ENCODE measurements at regions not wholly inside any gene's neighbourhood (a gene's known extent, or its start where the extent isn't known, plus 50 kb on each side); places are given as distances from the start of the nearest gene placed in this dataset.
A peak's percentile ranks its signal among the peaks of the same experiment; 100 is the strongest.

DNA sequence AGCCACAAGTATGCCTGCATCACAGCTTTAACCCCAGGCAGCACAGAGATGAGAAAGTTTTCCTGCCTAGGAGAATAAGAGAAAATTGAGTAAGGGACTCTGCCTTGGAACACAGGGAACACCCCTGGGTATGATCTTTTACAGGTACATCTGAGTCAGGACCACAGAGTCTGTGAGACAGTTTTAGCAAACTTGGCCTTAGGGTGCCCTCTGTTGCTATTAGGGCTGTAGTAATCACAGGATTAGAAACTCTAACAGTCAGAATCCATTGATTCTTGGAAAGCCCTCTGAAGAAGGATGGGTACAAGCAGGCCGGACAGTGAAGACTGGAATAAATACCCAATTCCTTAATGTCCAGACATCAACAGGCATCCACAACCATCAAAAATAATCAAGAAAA is 989.5 kb upstream of the CDH9 start:
- Histone ChIP-seq H3K4me2 (ENCODE audit: low read depth, low read length, poor library complexity, severe bottlenecking) (no peak overlapping the region), H3K9ac (ENCODE audit: low read length) (no peak overlapping the region), H3K4me3 (ENCODE audit: low read length) (no peak overlapping the region), H3K79me2 (ENCODE audit: low read length) (no peaks in the 10 kb centered on the region), H3K9me3 (ENCODE audit: low read length) (peaks cover 24% of the 10 kb centered on the region), H3K36me3 (ENCODE audit: insufficient read depth, low read length) (no peaks in the 10 kb centered on the region), H2AFZ (ENCODE audit: low read length) (no peak overlapping the region), H3K27me3 (ENCODE audit: low read length) (no peaks in the 10 kb centered on the region), H3K27ac (ENCODE audit: low read length) (no peak overlapping the region), H3K4me1 (ENCODE audit: low read length) (no peaks in the 10 kb centered on the region), H3K9me2 (replicated peaks; ENCODE audit: insufficient read depth, low read length) (no peaks in the 10 kb centered on the region), H4K20me1 (ENCODE audit: insufficient read depth, low read depth, low read length) (no peaks in the 10 kb centered on the region)
- no peak for DNase-seq

DNA sequence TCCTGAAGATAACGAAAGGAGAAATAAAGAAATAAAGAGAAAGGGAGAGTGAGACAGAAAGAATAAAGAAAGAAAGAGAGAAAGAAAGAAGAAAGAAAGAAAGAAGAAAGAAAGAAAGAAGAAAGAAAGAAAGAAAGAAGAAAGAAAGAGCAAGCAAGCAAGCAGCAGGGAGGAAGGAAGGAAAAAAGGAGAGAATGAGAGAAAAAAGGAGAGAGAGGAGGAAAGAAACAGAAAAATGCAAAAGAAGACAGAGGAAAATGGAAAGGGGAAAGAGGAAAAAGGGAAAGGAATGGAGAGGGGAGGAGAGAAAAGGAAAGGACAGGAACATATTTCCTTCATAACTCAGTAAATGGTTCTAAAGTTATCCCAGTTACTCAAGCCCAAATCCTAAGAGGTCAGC is 978.8 kb upstream of the CDH9 start:
- no peak overlapping the region for H2AFZ ChIP-seq (ENCODE audit: low read length)
- H3K4me1 ChIP-seq (ENCODE audit: low read length): no peaks in the 10 kb centered on the region
- H3K79me2 ChIP-seq (ENCODE audit: low read length): no peaks in the 10 kb centered on the region
- H3K27ac ChIP-seq (ENCODE audit: low read length): no peak overlapping the region
- DNase-seq: no peak
- peaks cover 23% of the 10 kb centered on the region for H3K9me3 ChIP-seq (ENCODE audit: low read length)
- no peaks in the 10 kb centered on the region for H3K36me3 ChIP-seq (ENCODE audit: insufficient read depth, low read length)
- H3K4me2 ChIP-seq (ENCODE audit: low read depth, low read length, poor library complexity, severe bottlenecking): no peak overlapping the region
- no peak overlapping the region for H3K9ac ChIP-seq (ENCODE audit: low read length)
- no peaks in the 10 kb centered on the region for H4K20me1 ChIP-seq (ENCODE audit: insufficient read depth, low read depth, low read length)
- H3K4me3 ChIP-seq (ENCODE audit: low read length): no peak overlapping the region
- H3K27me3 ChIP-seq (ENCODE audit: low read length): no peaks in the 10 kb centered on the region
- no peaks in the 10 kb centered on the region for H3K9me2 ChIP-seq (replicated peaks; ENCODE audit: insufficient read depth, low read length)

DNA sequence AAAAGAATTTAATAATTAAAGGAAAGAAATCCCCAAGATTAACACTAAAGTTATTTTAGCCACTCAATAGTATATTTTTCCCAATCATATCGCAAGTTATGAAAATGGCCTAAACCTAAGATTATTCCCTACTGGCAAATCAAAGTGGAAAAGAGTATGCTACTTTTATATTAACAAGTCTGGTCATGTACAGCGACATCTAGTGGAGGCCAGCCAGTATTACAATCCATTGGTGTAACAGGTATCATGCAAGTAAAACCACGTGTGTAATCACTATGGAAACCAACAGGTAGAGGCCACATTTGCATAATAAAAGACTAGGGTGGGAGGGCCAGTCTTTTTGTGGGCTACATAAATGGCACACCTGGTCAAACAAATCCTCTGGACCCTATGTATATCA is 976.4 kb upstream of the CDH9 start:
- no peak overlapping the region for H3K4me2 ChIP-seq (ENCODE audit: low read depth, low read length, poor library complexity, severe bottlenecking)
- peaks cover 27% of the 10 kb centered on the region for H3K9me3 ChIP-seq (ENCODE audit: low read length)
- H3K27me3 ChIP-seq (ENCODE audit: low read length): no peaks in the 10 kb centered on the region
- no peaks in the 10 kb centered on the region for H3K36me3 ChIP-seq (ENCODE audit: insufficient read depth, low read length)
- no peaks in the 10 kb centered on the region for H3K9me2 ChIP-seq (replicated peaks; ENCODE audit: insufficient read depth, low read length)
- DNase-seq: peak; percentile 79
- H3K4me1 ChIP-seq (ENCODE audit: low read length): no peaks in the 10 kb centered on the region
- H4K20me1 ChIP-seq (ENCODE audit: insufficient read depth, low read depth, low read length): no peaks in the 10 kb centered on the region
- H3K79me2 ChIP-seq (ENCODE audit: low read length): no peaks in the 10 kb centered on the region
- H2AFZ ChIP-seq (ENCODE audit: low read length): no peak overlapping the region
- no peak overlapping the region for H3K9ac ChIP-seq (ENCODE audit: low read length)
- no peak overlapping the region for H3K27ac ChIP-seq (ENCODE audit: low read length)
- H3K4me3 ChIP-seq (ENCODE audit: low read length): no peak overlapping the region

DNA sequence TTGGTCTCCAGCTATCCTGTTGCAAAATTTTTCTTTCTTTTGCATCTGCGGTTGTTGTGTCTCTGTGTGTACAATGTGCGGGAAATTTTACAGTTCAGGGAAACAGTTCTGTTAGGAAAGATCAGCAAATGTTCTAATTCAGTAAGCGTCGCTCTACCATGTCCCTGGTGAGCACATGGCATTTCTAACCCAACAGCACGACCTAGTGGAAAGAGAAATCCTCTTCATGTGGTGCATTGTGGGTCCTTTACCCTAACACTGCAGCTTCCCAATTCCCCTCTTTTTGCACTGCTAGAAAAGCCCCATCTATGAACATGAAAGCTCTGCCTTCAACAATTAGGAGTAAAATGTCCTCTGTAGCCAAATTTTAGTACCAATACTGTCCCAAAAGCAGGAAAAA is 974.2 kb upstream of the CDH9 start:
- Histone ChIP-seq H3K4me1 (ENCODE audit: low read length) (no peaks in the 10 kb centered on the region), H2AFZ (ENCODE audit: low read length) (no peak overlapping the region), H4K20me1 (ENCODE audit: insufficient read depth, low read depth, low read length) (no peaks in the 10 kb centered on the region), H3K27me3 (ENCODE audit: low read length) (no peaks in the 10 kb centered on the region), H3K9me3 (ENCODE audit: low read length) (peaks cover 30% of the 10 kb centered on the region), H3K36me3 (ENCODE audit: insufficient read depth, low read length) (no peaks in the 10 kb centered on the region), H3K79me2 (ENCODE audit: low read length) (no peaks in the 10 kb centered on the region), H3K4me2 (ENCODE audit: low read depth, low read length, poor library complexity, severe bottlenecking) (no peak overlapping the region), H3K9ac (ENCODE audit: low read length) (no peak overlapping the region), H3K27ac (ENCODE audit: low read length) (no peak overlapping the region), H3K9me2 (replicated peaks; ENCODE audit: insufficient read depth, low read length) (no peaks in the 10 kb centered on the region), H3K4me3 (ENCODE audit: low read length) (no peak overlapping the region)
- DNase-seq: peak; percentile 43

DNA sequence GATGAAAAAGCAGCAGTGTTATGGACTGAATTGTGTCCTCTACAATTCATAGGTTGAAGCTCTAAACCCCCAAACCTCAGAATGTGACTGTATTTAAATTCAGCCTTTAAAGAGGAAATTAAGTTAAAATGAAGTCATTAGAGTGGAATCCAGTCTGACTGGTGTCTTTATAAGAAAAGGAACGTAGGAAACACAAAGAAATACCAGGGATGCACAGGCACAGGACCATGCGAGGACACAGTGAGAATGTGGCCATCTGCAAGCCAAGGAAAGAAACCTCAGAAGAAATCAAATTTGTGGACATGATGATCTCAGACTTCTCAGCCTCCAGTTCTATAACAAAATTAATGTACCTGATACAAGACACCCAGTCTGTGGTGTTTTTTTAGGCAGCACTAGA is 971.2 kb upstream of the CDH9 start:
- Histone ChIP-seq H3K9me3 (ENCODE audit: low read length) (peaks cover 21% of the 10 kb centered on the region), H2AFZ (ENCODE audit: low read length) (0 out of 2 replicates have a peak overlapping the region, but pooled peaks have one; percentile 26), H3K4me2 (ENCODE audit: low read depth, low read length, poor library complexity, severe bottlenecking) (no peak overlapping the region), H3K27ac (ENCODE audit: low read length) (no peak overlapping the region), H3K9me2 (replicated peaks; ENCODE audit: insufficient read depth, low read length) (no peaks in the 10 kb centered on the region), H3K36me3 (ENCODE audit: insufficient read depth, low read length) (no peaks in the 10 kb centered on the region), H4K20me1 (ENCODE audit: insufficient read depth, low read depth, low read length) (no peaks in the 10 kb centered on the region), H3K9ac (ENCODE audit: low read length) (no peak overlapping the region), H3K79me2 (ENCODE audit: low read length) (no peaks in the 10 kb centered on the region), H3K4me3 (ENCODE audit: low read length) (no peak overlapping the region), H3K27me3 (ENCODE audit: low read length) (no peaks in the 10 kb centered on the region), H3K4me1 (ENCODE audit: low read length) (no peaks in the 10 kb centered on the region)
- DNase-seq: no peak

DNA sequence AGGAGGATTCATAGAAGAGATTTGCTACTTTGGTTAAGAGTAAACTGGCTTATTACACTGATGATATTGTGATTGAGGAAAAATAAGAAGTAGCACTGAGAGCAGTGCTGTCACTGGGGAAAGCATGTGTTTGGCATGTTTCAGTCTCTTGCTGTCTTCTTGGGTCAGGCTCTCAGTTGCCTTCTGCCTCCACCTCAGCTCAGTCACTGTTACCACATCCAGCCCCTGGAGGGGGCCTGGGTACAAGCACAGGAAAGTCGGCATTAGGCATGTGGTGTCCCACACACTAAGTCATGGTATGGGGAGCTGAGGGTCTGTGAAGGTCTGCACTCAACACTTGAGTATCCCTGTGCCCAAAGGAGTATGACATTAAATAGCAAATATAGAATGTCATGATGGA is 958.3 kb upstream of the CDH9 start:
- 0 out of 2 replicates have a peak overlapping the region, but pooled peaks have one; percentile 14 for H3K4me3 ChIP-seq (ENCODE audit: low read length)
- H3K4me1 ChIP-seq (ENCODE audit: low read length): no peaks in the 10 kb centered on the region
- no peaks in the 10 kb centered on the region for H4K20me1 ChIP-seq (ENCODE audit: insufficient read depth, low read depth, low read length)
- H2AFZ ChIP-seq (ENCODE audit: low read length): no peak overlapping the region
- no peak overlapping the region for H3K4me2 ChIP-seq (ENCODE audit: low read depth, low read length, poor library complexity, severe bottlenecking)
- H3K9me2 ChIP-seq (replicated peaks; ENCODE audit: insufficient read depth, low read length): no peaks in the 10 kb centered on the region
- H3K9me3 ChIP-seq (ENCODE audit: low read length): no peaks in the 10 kb centered on the region
- H3K36me3 ChIP-seq (ENCODE audit: insufficient read depth, low read length): no peaks in the 10 kb centered on the region
- no peak overlapping the region for H3K9ac ChIP-seq (ENCODE audit: low read length)
- H3K79me2 ChIP-seq (ENCODE audit: low read length): no peaks in the 10 kb centered on the region
- H3K27ac ChIP-seq (ENCODE audit: low read length): no peak overlapping the region
- no peaks in the 10 kb centered on the region for H3K27me3 ChIP-seq (ENCODE audit: low read length)
- DNase-seq: peak; percentile 7

DNA sequence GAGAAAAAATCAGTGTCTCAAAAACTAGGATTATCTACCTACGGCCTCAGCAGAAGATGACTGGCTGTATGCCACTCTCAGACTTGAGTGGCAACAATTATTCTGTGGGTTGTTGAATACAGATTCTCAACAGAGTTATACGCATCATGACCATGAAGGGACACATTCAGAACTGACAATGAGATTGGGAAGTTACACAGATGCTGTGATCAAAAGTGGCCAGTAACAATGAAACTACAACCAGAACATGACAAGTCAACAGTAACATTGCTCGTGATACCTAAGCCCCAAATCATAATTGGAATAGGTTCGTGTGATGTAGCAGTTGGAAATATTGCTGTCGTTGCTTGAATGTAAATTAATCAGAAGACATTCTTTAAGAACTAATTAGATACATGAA is 957.5 kb upstream of the CDH9 start:
- Histone ChIP-seq H3K9me3 (ENCODE audit: low read length) (no peaks in the 10 kb centered on the region), H3K4me2 (ENCODE audit: low read depth, low read length, poor library complexity, severe bottlenecking) (no peak overlapping the region), H4K20me1 (ENCODE audit: insufficient read depth, low read depth, low read length) (no peaks in the 10 kb centered on the region), H3K4me3 (ENCODE audit: low read length) (0 out of 2 replicates have a peak overlapping the region, but pooled peaks have one; percentile 14), H3K36me3 (ENCODE audit: insufficient read depth, low read length) (no peaks in the 10 kb centered on the region), H3K27me3 (ENCODE audit: low read length) (no peaks in the 10 kb centered on the region), H2AFZ (ENCODE audit: low read length) (peak overlapping the region; percentile 52), H3K27ac (ENCODE audit: low read length) (no peak overlapping the region), H3K79me2 (ENCODE audit: low read length) (no peaks in the 10 kb centered on the region), H3K4me1 (ENCODE audit: low read length) (no peaks in the 10 kb centered on the region), H3K9ac (ENCODE audit: low read length) (no peak overlapping the region), H3K9me2 (replicated peaks; ENCODE audit: insufficient read depth, low read length) (no peaks in the 10 kb centered on the region)
- no peak for DNase-seq

DNA sequence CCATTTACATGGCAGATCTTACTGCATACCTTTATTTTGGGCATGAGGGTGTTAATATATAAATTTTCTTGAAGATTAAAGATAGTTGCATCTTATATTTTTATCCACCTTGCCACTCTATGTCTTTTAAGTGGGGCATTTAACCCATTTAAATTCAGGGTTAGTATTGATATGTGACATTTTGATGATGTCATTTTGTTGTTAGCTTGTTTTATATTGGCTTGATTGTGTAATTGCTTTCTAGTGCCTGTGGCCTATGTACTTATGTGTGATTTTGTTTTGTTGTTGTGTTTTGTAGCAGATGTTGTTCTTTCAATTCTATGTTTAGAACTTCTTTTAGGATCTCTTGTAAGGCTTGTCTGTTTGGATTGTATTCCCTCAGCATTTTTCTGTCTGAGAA is 939.9 kb upstream of the CDH9 start:
- H3K4me2 ChIP-seq (ENCODE audit: low read depth, low read length, poor library complexity, severe bottlenecking): no peak overlapping the region
- H3K9ac ChIP-seq (ENCODE audit: low read length): no peak overlapping the region
- H3K27ac ChIP-seq (ENCODE audit: low read length): no peak overlapping the region
- H3K4me3 ChIP-seq (ENCODE audit: low read length): no peak overlapping the region
- H2AFZ ChIP-seq (ENCODE audit: low read length): no peak overlapping the region
- H3K79me2 ChIP-seq (ENCODE audit: low read length): no peaks in the 10 kb centered on the region
- peak; percentile 11 for DNase-seq
- H3K4me1 ChIP-seq (ENCODE audit: low read length): no peaks in the 10 kb centered on the region
- no peaks in the 10 kb centered on the region for H3K36me3 ChIP-seq (ENCODE audit: insufficient read depth, low read length)
- no peaks in the 10 kb centered on the region for H4K20me1 ChIP-seq (ENCODE audit: insufficient read depth, low read depth, low read length)
- H3K27me3 ChIP-seq (ENCODE audit: low read length): no peaks in the 10 kb centered on the region
- no peaks in the 10 kb centered on the region for H3K9me2 ChIP-seq (replicated peaks; ENCODE audit: insufficient read depth, low read length)
- H3K9me3 ChIP-seq (ENCODE audit: low read length): peaks cover 6% of the 10 kb centered on the region

DNA sequence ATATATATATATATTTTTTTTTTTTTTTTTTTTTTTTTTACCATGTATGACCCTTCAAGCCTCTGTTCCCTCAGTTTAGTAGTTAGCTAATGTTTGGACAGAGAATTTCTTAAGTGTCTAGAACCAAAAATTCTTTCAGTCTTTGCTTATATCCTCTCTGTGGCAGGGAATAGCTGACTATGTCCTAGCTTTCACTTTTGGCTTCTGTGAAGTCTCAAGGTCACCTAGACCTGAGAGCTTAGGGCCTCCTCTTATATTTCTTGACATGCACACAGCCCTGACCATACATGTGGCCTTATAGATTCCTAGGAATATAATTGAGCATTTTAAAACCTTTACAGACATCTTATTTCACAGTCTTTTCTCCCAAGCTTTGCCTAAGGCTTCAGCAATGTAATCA is 930.8 kb upstream of the CDH9 start:
- peak overlapping the region; percentile 65; the same call in 1 of the 2 replicates for H2AFZ ChIP-seq (ENCODE audit: low read length)
- peak; percentile 39 for DNase-seq
- H3K79me2 ChIP-seq (ENCODE audit: low read length): no peaks in the 10 kb centered on the region
- peaks cover 18% of the 10 kb centered on the region; the same call in 1 of the 2 replicates for H3K9me3 ChIP-seq (ENCODE audit: low read length)
- H4K20me1 ChIP-seq (ENCODE audit: insufficient read depth, low read depth, low read length): no peaks in the 10 kb centered on the region
- H3K27me3 ChIP-seq (ENCODE audit: low read length): no peaks in the 10 kb centered on the region
- no peak overlapping the region for H3K9ac ChIP-seq (ENCODE audit: low read length)
- no peaks in the 10 kb centered on the region for H3K9me2 ChIP-seq (replicated peaks; ENCODE audit: insufficient read depth, low read length)
- H3K4me2 ChIP-seq (ENCODE audit: low read depth, low read length, poor library complexity, severe bottlenecking): no peak overlapping the region
- no peaks in the 10 kb centered on the region for H3K4me1 ChIP-seq (ENCODE audit: low read length)
- no peak overlapping the region for H3K4me3 ChIP-seq (ENCODE audit: low read length)
- no peaks in the 10 kb centered on the region for H3K36me3 ChIP-seq (ENCODE audit: insufficient read depth, low read length)
- H3K27ac ChIP-seq (ENCODE audit: low read length): no peak overlapping the region

Measured in Karpas-422 (cell line).